Heart left ventricle (tissue), 16 donors: ENCODE measurements at regions not wholly inside any gene's neighbourhood (a gene's known extent, or its start where the extent isn't known, plus 50 kb on each side); places are given as distances from the start of the nearest gene placed in this dataset.

Source experiments
- ATAC-seq, 4 donors: fragments of 200-7000 bp; cut with Tn5 transposase; one replicate each; pipeline ENCODE4 v1.9.1; 2020 to 2022; ENCODE audit warnings: moderate library complexity in 4 of 4, mild to moderate bottlenecking in 3 of 4, moderate number of reproducible peaks in 1 of 4
- DNase-seq, 5 donors: peaks; one replicate each; pipeline ENCODE4 v3.0.0-alpha.2; 2020
- H3K27ac ChIP-seq, 12 donors: fragments of 200-600 bp; sonication (generic) in 4 of 12; one replicate each; pipeline versions ENCODE4 v1.5.0 to v1.8.0; 2016 to 2022; ENCODE audit warnings: mild to moderate bottlenecking in 2 of 12
- H3K27me3 ChIP-seq, 9 donors: fragments of 200-600 bp; sonication (generic) in 2 of 9; one replicate each; pipeline versions ENCODE4 v1.5.1 to v1.8.0; 2016 to 2022; ENCODE audit warnings: mild to moderate bottlenecking in 3 of 9
- H3K36me3 ChIP-seq, 9 donors: fragments of 200-600 bp; sonication (generic) in 2 of 9; one replicate each; pipeline versions ENCODE4 v1.5.0 to v1.8.0; 2018 to 2022; ENCODE audit warnings: mild to moderate bottlenecking in 2 of 9
- H3K4me1 ChIP-seq, 12 donors: fragments of 200-600 bp; sonication (generic) in 4 of 12; one replicate each; pipeline versions ENCODE4 v1.5.0 to v1.8.0; 2016 to 2022; ENCODE audit warnings: mild to moderate bottlenecking in 3 of 12
- H3K4me3 ChIP-seq, 12 donors: fragments of 200-600 bp; sonication (generic) in 4 of 12; one replicate each; pipeline versions ENCODE4 v1.5.0 to v1.8.0; 2017 to 2022; ENCODE audit warnings: mild to moderate bottlenecking in 9 of 12, moderate library complexity in 4 of 12
- H3K9me3 ChIP-seq, 12 donors: fragments of 200-600 bp; sonication (generic) in 4 of 12; one replicate each; pipeline versions ENCODE4 v1.5.0 to v1.8.0; 2016 to 2022; ENCODE audit warnings: mild to moderate bottlenecking in 1 of 12
- CTCF ChIP-seq, 12 donors: fragments of 200-600 bp; sonication (generic) in 4 of 12; IDR thresholded peaks; one replicate each; pipeline versions ENCODE4 v1.5.0 to v1.8.0; 2018 to 2022; ENCODE audit warnings: antibody characterized with exemption in 12 of 12, mild to moderate bottlenecking in 5 of 12
- POLR2A ChIP-seq, 2 donors: fragments of 450-650 bp; IDR thresholded peaks; one replicate each; pipeline ENCODE4 v1.6.1; 2017; ENCODE audit warnings: antibody characterized with exemption in 2 of 2, mild to moderate bottlenecking in 2 of 2, moderate library complexity in 2 of 2
- WGBS, 4 donors: extraction: QIAGEN DNeasy Blood & Tissue Kit in 2 of 4; methylation state at CpG; one replicate each; pipeline versions ENCODE4 v1.1.5 to v1.1.7; 2013 to 2018; 5-methylcytosine and 5-hydroxymethylcytosine counted together
- intact Hi-C, 10 donors: fragments of 100-400 bp; cut with DNase I; formaldehyde crosslinking; loops; one replicate each; pipeline versions ENCODE4 v1.11.1 to v1.14.2; 2022
- donor health status: ischemic (EF 13 %, LVEDD 7.1; RV severe dilation, severe dysfunction).
- donor health status: healthy with polysubstance abuse.
- donor health status: DM: no; HTN: yes; CAD: no.
- donor health status: DM: no; HTN: no; CAD: no.
- donor health status: ischemic (EF 25% LVEDD 6.9; RV normal size, moderate dysfunction).
- donor health status: ischemic (EF 25% LVEDD 5.7; RV mildly dilated, moderate dysfunction).
- donor health status: healthy.
- donor health status: DM: yes; HTN: yes; CAD: no.
- donor health status: ischemic (EF 35%, LVEDD 5.7; RV mildly dilated, moderate dysfunction).
- donor health status: nonischemic (EF 11% LVEDD 7.7; RV severe dilation, severe dysfunction).
- donor health status: DM: yes; HTN: yes; CAD: no.
- donor health status: PGD.
- donor health status: ischemic (EF 29% LVEDD 5.4; RV normal size, mild dysfunction).
- donor health status: nonischemic (EF 23%, LVEDD 6.1; RV moderate dilation, normal function).

- ATAC-seq (no peak), DNase-seq (no peak)
- Histone ChIP-seq H3K27me3 (peaks cover 0 to 2% (median 0%) of the 10 kb centered on the region in 9 donors), H3K4me1 (peaks cover 0 to 39% (median 12%) of the 10 kb centered on the region in 12 donors), H3K36me3 (no peaks in the 10 kb centered on the region), H3K27ac (peak overlapping the region in 1 of 12 donors; percentile 65), H3K4me3 (no peak overlapping the region), H3K9me3 (no peaks in the 10 kb centered on the region)
- WGBS, 4 donors: 91 to 100% (median 99%) methylated on average over 5 of the region's 5 CpGs
- no peak for TF ChIP-seq POLR2A (IDR thresholded peaks at IDR 0.05)
- TF ChIP-seq CTCF (IDR thresholded peaks at IDR 0.05): no peak
- intact Hi-C loops: loop anchor here in 4 of 10 donors (10.0 kb wide), 2 partner anchors 108 to 202 kb away; partner anchors contain the start of gene GADD45G (in 3 of the 4)
Measured at GRCh38 chr9:89807101-89807395, 202.2 kb downstream of the GADD45G start.

- 56 to 75% (median 62%) methylated on average over 2 of the region's 2 CpGs for WGBS, 4 donors
- no peaks in the 10 kb centered on the region for H3K9me3 ChIP-seq
- peaks cover 0 to 4% (median 0%) of the 10 kb centered on the region in 9 donors for H3K27me3 ChIP-seq
- H3K4me3 ChIP-seq: no peak overlapping the region
- ATAC-seq: no peak
- peak overlapping the region in 1 of 12 donors; percentile 17 for H3K27ac ChIP-seq
- no peak for TF ChIP-seq POLR2A (IDR thresholded peaks at IDR 0.05)
- TF ChIP-seq CTCF (IDR thresholded peaks at IDR 0.05): no peak
- peaks cover 0 to 35% (median 7%) of the 10 kb centered on the region in 12 donors for H3K4me1 ChIP-seq
- no peak for DNase-seq
- intact Hi-C loops: loop anchor here in 4 of 10 donors (10.0 kb wide), 2 partner anchors 107 to 203 kb away; partner anchors contain the start of gene GADD45G (in 3 of the 4)
- no peaks in the 10 kb centered on the region for H3K36me3 ChIP-seq
Measured at GRCh38 chr9:89807682-89808075, 202.9 kb downstream of the GADD45G start.

GRCh38 chr9:89808076-89808755, 203.4 kb downstream of the GADD45G start:
- peaks cover 0 to 30% (median 4%) of the 10 kb centered on the region in 12 donors for H3K4me1 ChIP-seq
- H3K36me3 ChIP-seq: no peaks in the 10 kb centered on the region
- 84 to 89% (median 88%) methylated on average over 13 of the region's 13 CpGs for WGBS, 4 donors
- intact Hi-C loops: loop anchor here in 4 of 10 donors (10.0 kb wide), 2 partner anchors 107 to 203 kb away; partner anchors contain the start of gene GADD45G (in 3 of the 4)
- H3K27me3 ChIP-seq: peaks cover 0 to 7% (median 0%) of the 10 kb centered on the region in 9 donors
- no peak overlapping the region for H3K4me3 ChIP-seq
- TF ChIP-seq CTCF (IDR thresholded peaks at IDR 0.05) (peak in 3 of 12 donors; percentile 6 to 29 (median 11)), POLR2A (IDR thresholded peaks at IDR 0.05) (no peak)
- H3K27ac ChIP-seq: peak overlapping the region in 1 of 12 donors; percentile 17
- DNase-seq (no peak), ATAC-seq (no peak)
- H3K9me3 ChIP-seq: no peaks in the 10 kb centered on the region

- Histone ChIP-seq H3K27me3 (peaks cover 0 to 8% (median 0%) of the 10 kb centered on the region in 9 donors), H3K9me3 (no peaks in the 10 kb centered on the region), H3K4me3 (no peak overlapping the region), H3K27ac (no peak overlapping the region), H3K4me1 (peaks cover 0 to 25% (median 3%) of the 10 kb centered on the region in 12 donors), H3K36me3 (no peaks in the 10 kb centered on the region)
- DNase-seq (no peak), ATAC-seq (no peak)
- intact Hi-C loops: loop anchor here in 4 of 10 donors (10.0 kb wide), 2 partner anchors 106 to 204 kb away; partner anchors contain the start of gene GADD45G (in 3 of the 4)
- TF ChIP-seq CTCF (IDR thresholded peaks at IDR 0.05): no peak
- TF ChIP-seq POLR2A (IDR thresholded peaks at IDR 0.05): no peak
- 96 to 98% (median 97%) methylated on average over 9 to 12 of the region's 12 CpGs for WGBS, 4 donors
Measured at GRCh38 chr9:89808756-89809181, 204.0 kb downstream of the GADD45G start.
